Hepatocyte (in vitro differentiated cells): ENCODE measurements at regions not wholly inside any gene's neighbourhood (a gene's known extent, or its start where the extent isn't known, plus 50 kb on each side); places are given as distances from the start of the nearest gene placed in this dataset.

Experiments
- CTCF ChIP-seq: fragments of 200-600 bp; sonication (generic); IDR thresholded peaks from 2 replicates; pipeline ENCODE4 v1.5.1; 2016; ENCODE audit warnings: antibody characterized with exemption, mild to moderate bottlenecking; ENCODE audit not compliant: poor library complexity
- EZH2 ChIP-seq: fragments of 200-600 bp; sonication (generic); IDR thresholded peaks from 2 replicates; pipeline ENCODE4 v1.6.1; 2016; ENCODE audit warnings: antibody characterized with exemption, mild to moderate bottlenecking, borderline replicate concordance
- EZH2phosphoT487 ChIP-seq: fragments of 200-600 bp; sonication (generic); IDR thresholded peaks from one replicate; pipeline ENCODE4 v1.6.1; 2018; ENCODE audit warnings: antibody characterized with exemption, mild to moderate bottlenecking, low read depth, moderate library complexity; ENCODE audit not compliant: unreplicated experiment, severe bottlenecking

- TF ChIP-seq EZH2 (no peak), CTCF (no peak), EZH2phosphoT487 (no peak)
These were observed 193.2 kb upstream of the HABP2 start for GRCh38 chr10:113359655-113360054.
